LHCN-M2 (cell line): ENCODE measurements at regions not wholly inside any gene's neighbourhood (a gene's known extent, or its start where the extent isn't known, plus 50 kb on each side); places are given as distances from the start of the nearest gene placed in this dataset.

ENCODE experiments used
- DNase-seq: peaks from one replicate; pipeline ENCODE4 v3.0.0-alpha.2; 2012; ENCODE audit warnings: low read depth

- DNase-seq, result no peak
Measured at GRCh38 chr6:8276148-8276547, 159.2 kb downstream of the SLC35B3 start.

GRCh38 chr6:8275667-8276066 lies 159.7 kb downstream of the SLC35B3 start:
- no peak for DNase-seq

- DNase-seq, result no peak
Measured at GRCh38 chr6:8274226-8274625, 161.1 kb downstream of the SLC35B3 start.

GRCh38 chr6:8269872-8270454 lies 165.4 kb downstream of the SLC35B3 start:
- no peak for DNase-seq

GRCh38 chr6:8269094-8269493 lies 166.3 kb downstream of the SLC35B3 start:
- no peak for DNase-seq

- no peak for DNase-seq
Measured at GRCh38 chr6:8268606-8269005, 166.3 kb upstream of the EEF1E1 start.

- DNase-seq, result no peak
Measured at GRCh38 chr6:8268156-8268555, 165.8 kb upstream of the EEF1E1 start.

GRCh38 chr6:8260610-8261009 lies 158.3 kb upstream of the EEF1E1 start:
- DNase-seq, result no peak

- no peak for DNase-seq
Measured at GRCh38 chr6:8246403-8246802, 144.1 kb upstream of the EEF1E1 start.

- DNase-seq, result no peak
Measured at GRCh38 chr6:8245726-8246125, 143.4 kb upstream of the EEF1E1 start.

- DNase-seq, result no peak
Measured at GRCh38 chr6:8243475-8243874, 141.1 kb upstream of the EEF1E1 start.

GRCh38 chr6:8242885-8243284 lies 140.5 kb upstream of the EEF1E1 start:
- DNase-seq, result no peak

- DNase-seq, result no peak
Measured at GRCh38 chr6:8240301-8240700, 138.0 kb upstream of the EEF1E1 start.

- DNase-seq, result no peak
Measured at GRCh38 chr6:8238773-8239683, 136.7 kb upstream of the EEF1E1 start.

- DNase-seq, result no peak
Measured at GRCh38 chr6:8237668-8238067, 135.3 kb upstream of the EEF1E1 start.

- no peak for DNase-seq
Measured at GRCh38 chr6:8236956-8237355, 134.6 kb upstream of the EEF1E1 start.

- DNase-seq, result no peak
Measured at GRCh38 chr6:8234321-8234720, 132.0 kb upstream of the EEF1E1 start.

GRCh38 chr6:8231956-8232355 lies 129.6 kb upstream of the EEF1E1 start:
- no peak for DNase-seq

GRCh38 chr6:8229915-8230756 lies 127.8 kb upstream of the EEF1E1 start:
- no peak for DNase-seq

GRCh38 chr6:8225113-8225512 lies 122.8 kb upstream of the EEF1E1 start:
- no peak for DNase-seq

GRCh38 chr6:8223678-8224077 lies 121.3 kb upstream of the EEF1E1 start:
- no peak for DNase-seq

GRCh38 chr6:8219352-8219943 lies 117.1 kb upstream of the EEF1E1 start:
- DNase-seq, result peak; percentile 44
